Erythroblast (primary cell): ENCODE measurements at regions not wholly inside any gene's neighbourhood (a gene's known extent, or its start where the extent isn't known, plus 50 kb on each side); places are given as distances from the start of the nearest gene placed in this dataset.

ENCODE experiments used
- GATA1 ChIP-seq: IDR thresholded peaks from 2 replicates; pipeline ENCODE4 v1.6.1; 2011; ENCODE audit warnings: low read depth, mild to moderate bottlenecking, control low read depth, low read length, moderate library complexity
- POLR2A ChIP-seq: IDR thresholded peaks from 2 replicates; pipeline ENCODE4 v1.6.1; 2011; ENCODE audit warnings: mild to moderate bottlenecking, low read length

GRCh38 chr1:239575113-239575512 is 188.7 kb downstream of the CHRM3 start:
- no peak for TF ChIP-seq POLR2A
- no peak for TF ChIP-seq GATA1
